GM19035 (cell line): ENCODE measurements at regions not wholly inside any gene's neighbourhood (a gene's known extent, or its start where the extent isn't known, plus 50 kb on each side); places are given as distances from the start of the nearest gene placed in this dataset.
"Not testable (repeated sequence)": the region's sequence is repeated elsewhere in the genome, so short reads cannot be mapped to it uniquely, and the experiment has no call there.

Source experiments
- ATAC-seq: cut with Tn5 transposase; IDR thresholded peaks from one replicate; pipeline ENCODE4 v1.9.1; 2021; ENCODE audit not compliant: unreplicated experiment

- no peak for ATAC-seq
Observed at GRCh38 chr5:126002222-126002897, 420.8 kb upstream of the GRAMD2B start.

GRCh38 chr5:126003309-126003708 is 419.9 kb upstream of the GRAMD2B start:
- no peak for ATAC-seq

- no peak for ATAC-seq
Observed at GRCh38 chr5:126004636-126005035, 418.6 kb upstream of the GRAMD2B start.

- no peak for ATAC-seq
Observed at GRCh38 chr5:126007841-126008240, 415.4 kb upstream of the GRAMD2B start.

GRCh38 chr5:126009566-126009965 is 413.6 kb upstream of the GRAMD2B start:
- no peak for ATAC-seq

GRCh38 chr5:126011526-126011925 is 411.7 kb upstream of the GRAMD2B start:
- not testable (repeated sequence) for ATAC-seq

GRCh38 chr5:126014676-126015075 is 408.5 kb upstream of the GRAMD2B start:
- ATAC-seq, result no peak

GRCh38 chr5:126015235-126016181 is 407.7 kb upstream of the GRAMD2B start:
- no peak for ATAC-seq

- ATAC-seq, result no peak
Observed at GRCh38 chr5:126016256-126016655, 407.0 kb upstream of the GRAMD2B start.

- no peak for ATAC-seq
Observed at GRCh38 chr5:126017096-126017495, 406.1 kb upstream of the GRAMD2B start.

- no peak for ATAC-seq
Observed at GRCh38 chr5:126020770-126021169, 402.4 kb upstream of the GRAMD2B start.

- ATAC-seq, result no peak
Observed at GRCh38 chr5:126023994-126024441, 399.2 kb upstream of the GRAMD2B start.

GRCh38 chr5:126027149-126027548 is 396.1 kb upstream of the GRAMD2B start:
- ATAC-seq, result no peak

GRCh38 chr5:126027652-126028051 is 395.6 kb upstream of the GRAMD2B start:
- no peak for ATAC-seq

- no peak for ATAC-seq
Observed at GRCh38 chr5:126028336-126028735, 394.9 kb upstream of the GRAMD2B start.

- not testable (repeated sequence) for ATAC-seq
Observed at GRCh38 chr5:126029282-126029681, 393.9 kb upstream of the GRAMD2B start.

GRCh38 chr5:126030698-126031097 is 392.5 kb upstream of the GRAMD2B start:
- no peak for ATAC-seq

GRCh38 chr5:126031989-126032716 is 391.1 kb upstream of the GRAMD2B start:
- no peak for ATAC-seq

- no peak for ATAC-seq
Observed at GRCh38 chr5:126043688-126044087, 379.5 kb upstream of the GRAMD2B start.

GRCh38 chr5:126044111-126044668 is 379.0 kb upstream of the GRAMD2B start:
- ATAC-seq, result no peak

- ATAC-seq, result no peak
Observed at GRCh38 chr5:126044931-126045565, 378.2 kb upstream of the GRAMD2B start.
